Kidney epithelial cell (primary cell): ENCODE measurements at regions not wholly inside any gene's neighbourhood (a gene's known extent, or its start where the extent isn't known, plus 50 kb on each side); places are given as distances from the start of the nearest gene placed in this dataset.
"Not testable (repeated sequence)": the region's sequence is repeated elsewhere in the genome, so short reads cannot be mapped to it uniquely, and the experiment has no call there.

Experiments
- DNase-seq: peaks from one replicate; pipeline ENCODE4 v3.0.0-alpha.2; 2010; ENCODE audit warnings: low read depth
- H3K27me3 ChIP-seq: 2 replicates; pipeline ENCODE4 v1.6.0; 2011; ENCODE audit warnings: low read length; ENCODE audit not compliant: control insufficient read depth, insufficient read depth
- H3K36me3 ChIP-seq: 2 replicates; pipeline ENCODE4 v1.5.1; 2011; ENCODE audit warnings: low read length; ENCODE audit not compliant: control insufficient read depth, insufficient read depth
- H3K4me3 ChIP-seq: 2 replicates; pipeline ENCODE4 v1.5.1; 2011; ENCODE audit warnings: low read depth, mild to moderate bottlenecking, control low read depth, low read length
- CTCF ChIP-seq: IDR thresholded peaks from 2 replicates; pipeline ENCODE4 v1.5.1; 2011; ENCODE audit warnings: mild to moderate bottlenecking, moderate library complexity, low read length, control low read depth, inconsistent platforms; ENCODE audit not compliant: insufficient read depth, poor library complexity, severe bottlenecking

GRCh38 chrX:11899091-11899490 is 141.1 kb downstream of the MSL3 start:
- no peak for TF ChIP-seq CTCF
- DNase-seq: peak; percentile 56
- Histone ChIP-seq H3K36me3 (no peaks in the 10 kb centered on the region), H3K27me3 (no peaks in the 10 kb centered on the region), H3K4me3 (no peak overlapping the region)

GRCh38 chrX:11905933-11906332 is 147.9 kb downstream of the MSL3 start:
- H3K27me3 ChIP-seq, H3K4me3 ChIP-seq, DNase-seq, H3K36me3 ChIP-seq: not testable (repeated sequence)

- H3K36me3 ChIP-seq: no peaks in the 10 kb centered on the region
- peak; percentile 56 for TF ChIP-seq CTCF
- no peaks in the 10 kb centered on the region for H3K27me3 ChIP-seq
- DNase-seq: no peak
- H3K4me3 ChIP-seq: no peak overlapping the region
Observed at GRCh38 chrX:11908371-11908770, 150.3 kb downstream of the MSL3 start.

GRCh38 chrX:11913001-11913400 is 155.0 kb downstream of the MSL3 start:
- no peak for TF ChIP-seq CTCF
- peak; percentile 25 for DNase-seq
- no peak overlapping the region for H3K4me3 ChIP-seq
- no peaks in the 10 kb centered on the region for H3K27me3 ChIP-seq
- H3K36me3 ChIP-seq: no peaks in the 10 kb centered on the region

GRCh38 chrX:11929476-11929875 is 171.4 kb downstream of the MSL3 start:
- Histone ChIP-seq H3K36me3 (no peaks in the 10 kb centered on the region), H3K27me3 (no peaks in the 10 kb centered on the region), H3K4me3 (no peak overlapping the region)
- DNase-seq: no peak
- TF ChIP-seq CTCF: no peak

GRCh38 chrX:11932423-11932822 is 174.4 kb downstream of the MSL3 start:
- no peaks in the 10 kb centered on the region for H3K36me3 ChIP-seq
- DNase-seq: no peak
- TF ChIP-seq CTCF: no peak
- H3K4me3 ChIP-seq: no peak overlapping the region
- no peaks in the 10 kb centered on the region for H3K27me3 ChIP-seq
